Heart left ventricle (tissue), 16 donors: ENCODE measurements at regions not wholly inside any gene's neighbourhood (a gene's known extent, or its start where the extent isn't known, plus 50 kb on each side); places are given as distances from the start of the nearest gene placed in this dataset.

ENCODE experiments used
- ATAC-seq, 4 donors: fragments of 200-7000 bp; cut with Tn5 transposase; one replicate each; pipeline ENCODE4 v1.9.1; 2020 to 2022; ENCODE audit warnings: moderate library complexity in 4 of 4, mild to moderate bottlenecking in 3 of 4, moderate number of reproducible peaks in 1 of 4
- DNase-seq, 5 donors: peaks; one replicate each; pipeline ENCODE4 v3.0.0-alpha.2; 2020
- H3K27ac ChIP-seq, 12 donors: fragments of 200-600 bp; sonication (generic) in 4 of 12; one replicate each; pipeline versions ENCODE4 v1.5.0 to v1.8.0; 2016 to 2022; ENCODE audit warnings: mild to moderate bottlenecking in 2 of 12
- H3K27me3 ChIP-seq, 9 donors: fragments of 200-600 bp; sonication (generic) in 2 of 9; one replicate each; pipeline versions ENCODE4 v1.5.1 to v1.8.0; 2016 to 2022; ENCODE audit warnings: mild to moderate bottlenecking in 3 of 9
- H3K36me3 ChIP-seq, 9 donors: fragments of 200-600 bp; sonication (generic) in 2 of 9; one replicate each; pipeline versions ENCODE4 v1.5.0 to v1.8.0; 2018 to 2022; ENCODE audit warnings: mild to moderate bottlenecking in 2 of 9
- H3K4me1 ChIP-seq, 12 donors: fragments of 200-600 bp; sonication (generic) in 4 of 12; one replicate each; pipeline versions ENCODE4 v1.5.0 to v1.8.0; 2016 to 2022; ENCODE audit warnings: mild to moderate bottlenecking in 3 of 12
- H3K4me3 ChIP-seq, 12 donors: fragments of 200-600 bp; sonication (generic) in 4 of 12; one replicate each; pipeline versions ENCODE4 v1.5.0 to v1.8.0; 2017 to 2022; ENCODE audit warnings: mild to moderate bottlenecking in 9 of 12, moderate library complexity in 4 of 12
- H3K9me3 ChIP-seq, 12 donors: fragments of 200-600 bp; sonication (generic) in 4 of 12; one replicate each; pipeline versions ENCODE4 v1.5.0 to v1.8.0; 2016 to 2022; ENCODE audit warnings: mild to moderate bottlenecking in 1 of 12
- CTCF ChIP-seq, 12 donors: fragments of 200-600 bp; sonication (generic) in 4 of 12; IDR thresholded peaks; one replicate each; pipeline versions ENCODE4 v1.5.0 to v1.8.0; 2018 to 2022; ENCODE audit warnings: antibody characterized with exemption in 12 of 12, mild to moderate bottlenecking in 5 of 12
- POLR2A ChIP-seq, 2 donors: fragments of 450-650 bp; IDR thresholded peaks; one replicate each; pipeline ENCODE4 v1.6.1; 2017; ENCODE audit warnings: antibody characterized with exemption in 2 of 2, mild to moderate bottlenecking in 2 of 2, moderate library complexity in 2 of 2
- WGBS, 4 donors: extraction: QIAGEN DNeasy Blood & Tissue Kit in 2 of 4; methylation state at CpG; one replicate each; pipeline versions ENCODE4 v1.1.5 to v1.1.7; 2013 to 2018; 5-methylcytosine and 5-hydroxymethylcytosine counted together
- intact Hi-C, 10 donors: fragments of 100-400 bp; cut with DNase I; formaldehyde crosslinking; loops; one replicate each; pipeline versions ENCODE4 v1.11.1 to v1.14.2; 2022
- donor health status: ischemic (EF 13 %, LVEDD 7.1; RV severe dilation, severe dysfunction).
- donor health status: healthy with polysubstance abuse.
- donor health status: DM: no; HTN: yes; CAD: no.
- donor health status: DM: no; HTN: no; CAD: no.
- donor health status: ischemic (EF 25% LVEDD 6.9; RV normal size, moderate dysfunction).
- donor health status: ischemic (EF 25% LVEDD 5.7; RV mildly dilated, moderate dysfunction).
- donor health status: healthy.
- donor health status: DM: yes; HTN: yes; CAD: no.
- donor health status: ischemic (EF 35%, LVEDD 5.7; RV mildly dilated, moderate dysfunction).
- donor health status: nonischemic (EF 11% LVEDD 7.7; RV severe dilation, severe dysfunction).
- donor health status: DM: yes; HTN: yes; CAD: no.
- donor health status: PGD.
- donor health status: ischemic (EF 29% LVEDD 5.4; RV normal size, mild dysfunction).
- donor health status: nonischemic (EF 23%, LVEDD 6.1; RV moderate dilation, normal function).

- Histone ChIP-seq H3K4me1 (no peaks in the 10 kb centered on the region), H3K9me3 (no peaks in the 10 kb centered on the region), H3K36me3 (no peaks in the 10 kb centered on the region), H3K4me3 (no peak overlapping the region), H3K27ac (no peak overlapping the region), H3K27me3 (no peaks in the 10 kb centered on the region)
- DNase-seq = no peak
- ATAC-seq = no peak
- TF ChIP-seq POLR2A (IDR thresholded peaks at IDR 0.05) (no peak), CTCF (IDR thresholded peaks at IDR 0.05) (no peak)
- intact Hi-C loops = no loop called here
- WGBS, 4 donors = 76 to 86% (median 79%) methylated on average over 2 of the region's 2 CpGs
Measured at GRCh38 chr18:67140495-67140894, 376.0 kb downstream of the DSEL start.

- Histone ChIP-seq H3K27me3 (no peaks in the 10 kb centered on the region), H3K4me1 (no peaks in the 10 kb centered on the region), H3K4me3 (no peak overlapping the region), H3K27ac (no peak overlapping the region), H3K36me3 (no peaks in the 10 kb centered on the region), H3K9me3 (no peaks in the 10 kb centered on the region)
- DNase-seq = no peak
- TF ChIP-seq CTCF (IDR thresholded peaks at IDR 0.05) (no peak), POLR2A (IDR thresholded peaks at IDR 0.05) (no peak)
- intact Hi-C loops = no loop called here
- 26 to 49% (median 41%) methylated on average over 1 of the region's 1 CpG for WGBS, 4 donors
- no peak for ATAC-seq
Measured at GRCh38 chr18:67139899-67140298, 376.6 kb downstream of the DSEL start.

GRCh38 chr18:67135981-67136380, 380.5 kb downstream of the DSEL start:
- Histone ChIP-seq H3K4me1 (no peaks in the 10 kb centered on the region), H3K4me3 (no peak overlapping the region), H3K9me3 (no peaks in the 10 kb centered on the region), H3K27me3 (no peaks in the 10 kb centered on the region), H3K27ac (no peak overlapping the region), H3K36me3 (no peaks in the 10 kb centered on the region)
- no peak for ATAC-seq
- TF ChIP-seq CTCF (IDR thresholded peaks at IDR 0.05) = no peak
- TF ChIP-seq POLR2A (IDR thresholded peaks at IDR 0.05) = no peak
- 47 to 67% (median 60%) methylated on average over 4 of the region's 4 CpGs for WGBS, 4 donors
- intact Hi-C loops = no loop called here
- DNase-seq = no peak

- DNase-seq (no peak), ATAC-seq (no peak)
- Histone ChIP-seq H3K36me3 (no peaks in the 10 kb centered on the region), H3K4me3 (no peak overlapping the region), H3K27ac (no peak overlapping the region), H3K9me3 (no peaks in the 10 kb centered on the region), H3K27me3 (no peaks in the 10 kb centered on the region), H3K4me1 (no peaks in the 10 kb centered on the region)
- TF ChIP-seq POLR2A (IDR thresholded peaks at IDR 0.05) = no peak
- TF ChIP-seq CTCF (IDR thresholded peaks at IDR 0.05) = no peak
- 68 to 77% (median 70%) methylated on average over 4 of the region's 4 CpGs for WGBS, 4 donors
- intact Hi-C loops = no loop called here
Measured at GRCh38 chr18:67134911-67135310, 381.6 kb downstream of the DSEL start.
